ENCODE measurements at regions not wholly inside any gene's neighbourhood (a gene's known extent, or its start where the extent isn't known, plus 50 kb on each side); places are given as distances from the start of the nearest gene placed in this dataset.
A peak's percentile ranks its signal among the peaks of the same experiment; 100 is the strongest.

DNA sequence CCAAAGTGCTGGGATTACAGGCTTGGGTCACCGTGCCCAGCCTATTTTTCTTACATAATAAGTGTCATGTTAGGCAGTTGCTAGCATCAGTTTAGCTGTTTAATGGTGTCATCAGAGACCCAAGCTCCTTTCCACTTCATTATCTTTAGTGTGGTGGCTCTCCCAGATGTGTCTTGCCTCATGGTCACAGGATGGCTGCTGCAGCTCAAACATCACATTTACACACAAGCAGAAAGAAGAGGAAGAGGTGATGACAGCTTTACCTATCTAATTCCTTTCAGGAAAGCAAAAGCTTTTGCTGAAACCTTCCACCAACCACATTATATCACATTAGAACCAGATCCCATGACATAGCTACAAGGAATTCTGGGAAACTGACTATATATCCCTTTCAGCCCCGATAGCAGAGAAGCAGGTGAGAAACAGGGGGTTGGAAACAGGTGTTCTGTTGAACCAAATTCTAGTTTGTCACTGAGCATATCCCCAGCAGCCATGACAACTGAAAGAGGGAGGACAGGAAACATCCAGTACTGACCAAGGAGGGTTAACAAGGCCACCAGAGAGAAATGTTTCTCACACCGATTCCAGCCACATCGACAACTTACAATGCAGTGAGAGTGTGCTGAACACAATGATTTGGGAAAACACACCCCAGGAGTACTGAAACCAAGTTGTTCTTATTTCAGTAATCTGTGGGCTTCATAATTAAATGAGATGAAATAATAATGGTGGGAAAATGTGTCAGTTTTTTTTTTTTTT lies 617.0 kb downstream of the UQCRFS1 start:
- TF ChIP-seq ZNF830 (tag by site-specific recombination; IDR thresholded peaks at IDR 0.05; ENCODE audit: low read depth), result no peak
- no peak for TF ChIP-seq ZNF391 (tag by site-specific recombination; IDR thresholded peaks at IDR 0.05; ENCODE audit: borderline replicate concordance, low read depth)
- peak; percentile 31; the same call in 1 of the 2 replicates for TF ChIP-seq ZNF76 (tag by site-specific recombination; IDR thresholded peaks at IDR 0.05; ENCODE audit: borderline replicate concordance, low read depth)
- TF ChIP-seq ZNF423 (tag by site-specific recombination; IDR thresholded peaks at IDR 0.05), result 0 out of 2 replicates have a peak, but pooled peaks have one; percentile 13
- TF ChIP-seq ZNF626 (tag by site-specific recombination; IDR thresholded peaks at IDR 0.05), result 0 out of 2 replicates have a peak, but pooled peaks have one; percentile 22
- peak; percentile 21 for TF ChIP-seq SETDB1 (IDR thresholded peaks at IDR 0.05; ENCODE audit: insufficient read length, low read length)
- TF ChIP-seq, protein P1, sequence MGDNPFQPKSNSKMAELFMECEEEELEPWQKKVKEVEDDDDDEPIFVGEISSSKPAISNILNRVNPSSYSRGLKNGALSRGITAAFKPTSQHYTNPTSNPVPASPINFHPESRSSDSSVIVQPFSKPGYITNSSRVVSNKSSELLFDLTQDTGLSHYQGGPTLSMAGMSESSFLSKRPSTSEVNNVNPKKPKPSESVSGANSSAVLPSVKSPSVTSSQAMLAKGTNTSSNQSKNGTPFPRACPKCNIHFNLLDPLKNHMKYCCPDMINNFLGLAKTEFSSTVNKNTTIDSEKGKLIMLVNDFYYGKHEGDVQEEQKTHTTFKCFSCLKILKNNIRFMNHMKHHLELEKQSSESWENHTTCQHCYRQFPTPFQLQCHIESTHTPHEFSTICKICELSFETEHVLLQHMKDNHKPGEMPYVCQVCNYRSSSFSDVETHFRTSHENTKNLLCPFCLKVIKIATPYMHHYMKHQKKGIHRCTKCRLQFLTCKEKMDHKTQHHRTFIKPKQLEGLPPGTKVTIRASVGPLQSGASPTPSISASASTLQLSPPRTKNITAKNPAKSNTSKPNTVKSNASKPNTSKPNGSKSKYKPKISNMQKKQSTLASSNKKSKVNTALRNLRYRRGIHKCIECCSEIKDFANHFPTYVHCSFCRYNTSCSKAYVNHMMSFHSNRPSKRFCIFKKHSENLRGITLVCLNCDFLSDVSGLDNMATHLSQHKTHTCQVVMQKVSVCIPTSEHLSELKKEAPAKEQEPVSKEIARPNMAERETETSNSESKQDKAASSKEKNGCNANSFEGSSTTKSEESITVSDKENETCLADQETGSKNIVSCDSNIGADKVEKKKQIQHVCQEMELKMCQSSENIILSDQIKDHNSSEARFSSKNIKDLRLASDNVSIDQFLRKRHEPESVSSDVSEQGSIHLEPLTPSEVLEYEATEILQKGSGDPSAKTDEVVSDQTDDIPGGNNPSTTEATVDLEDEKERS (tag by site-specific recombination; IDR thresholded peaks at IDR 0.05), result peak; percentile 73; the same call in 1 of the 2 replicates
- peak; percentile 35; the same call in 1 of the 2 replicates for TF ChIP-seq ZSCAN30 (tag by site-specific recombination; IDR thresholded peaks at IDR 0.05)
- POLR2A ChIA-PET, result no interaction called here
- peaks cover 17% of the 10 kb centered on the region for H3K4me1 ChIP-seq (ENCODE audit: control insufficient read depth, insufficient read depth, low read length)
- H3K9me3 ChIP-seq (ENCODE audit: control insufficient read depth, insufficient read depth, low read depth, low read length), result peaks cover 3% of the 10 kb centered on the region; the same call in 1 of the 2 replicates
- H3K27ac ChIP-seq (ENCODE audit: extremely low read depth, low read depth, low read length), result 0 out of 2 replicates have a peak overlapping the region, but pooled peaks have one; percentile 38
- CTCF ChIA-PET, result interaction anchor here (0.6 to 3.2 kb wide), 4 partner anchors 27 to 276 kb away, joined by 3 to 14 read pairs (median 4); no protein-coding TSS in a partner anchor
- H3K4me3 ChIP-seq (ENCODE audit: low read depth, low read length), result no peak overlapping the region
- no peaks in the 10 kb centered on the region; a peak in 1 of 3 replicates for H3K36me3 ChIP-seq (ENCODE audit: control insufficient read depth in 2 of 2, insufficient read depth in 1 of 2, low read length in 2 of 2)

DNA sequence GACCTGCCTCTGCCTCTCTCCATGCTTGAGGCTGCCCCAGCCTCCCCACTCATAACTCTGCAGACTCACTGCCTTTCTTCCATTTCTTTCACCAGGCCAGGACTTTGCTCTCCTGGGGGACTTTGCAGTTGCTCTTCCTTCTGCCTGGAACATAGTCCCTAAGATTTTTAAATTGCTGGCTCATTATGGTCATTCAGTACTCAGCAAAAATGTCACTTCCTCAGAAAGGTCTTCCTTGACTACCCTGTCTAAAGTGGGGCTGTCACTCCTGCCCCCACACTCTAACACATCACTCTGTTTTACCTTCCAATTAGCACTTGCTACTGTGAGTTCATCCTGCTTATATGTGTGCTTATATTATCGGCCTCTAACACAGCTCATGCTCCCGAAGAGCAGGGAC lies 618.2 kb downstream of the UQCRFS1 start:
- CTCF ChIA-PET, result interaction anchor here (0.7 to 3.2 kb wide), 3 partner anchors 39 to 143 kb away, joined by 3 to 14 read pairs (median 4); no protein-coding TSS in a partner anchor
- peaks cover 3% of the 10 kb centered on the region; the same call in 1 of the 2 replicates for H3K9me3 ChIP-seq (ENCODE audit: control insufficient read depth, insufficient read depth, low read depth, low read length)
- H3K27ac ChIP-seq (ENCODE audit: extremely low read depth, low read depth, low read length), result peak overlapping the region; percentile 2; the same call in 1 of the 2 replicates
- TF ChIP-seq ZNF341 (tag by site-specific recombination; IDR thresholded peaks at IDR 0.05; ENCODE audit: low read depth) (no peak), GLI4 (tag by site-specific recombination; IDR thresholded peaks at IDR 0.05) (no peak), SP7 (tag by site-specific recombination; IDR thresholded peaks at IDR 0.05) (no peak), ZNF629 (tag by site-specific recombination; IDR thresholded peaks at IDR 0.05) (no peak), BCL11A (tag by site-specific recombination; IDR thresholded peaks at IDR 0.05; ENCODE audit: low read depth) (no peak), ZNF660 (tag by site-specific recombination; IDR thresholded peaks at IDR 0.05) (no peak), ZBTB49 (tag by site-specific recombination; IDR thresholded peaks at IDR 0.05; ENCODE audit: low read depth) (no peak), ZNF169 (tag by site-specific recombination; IDR thresholded peaks at IDR 0.05) (no peak), ZNF664 (tag by site-specific recombination; IDR thresholded peaks at IDR 0.05) (no peak), KLF10 (tag by site-specific recombination; IDR thresholded peaks at IDR 0.05) (no peak)
- TF ChIP-seq, protein P2, sequence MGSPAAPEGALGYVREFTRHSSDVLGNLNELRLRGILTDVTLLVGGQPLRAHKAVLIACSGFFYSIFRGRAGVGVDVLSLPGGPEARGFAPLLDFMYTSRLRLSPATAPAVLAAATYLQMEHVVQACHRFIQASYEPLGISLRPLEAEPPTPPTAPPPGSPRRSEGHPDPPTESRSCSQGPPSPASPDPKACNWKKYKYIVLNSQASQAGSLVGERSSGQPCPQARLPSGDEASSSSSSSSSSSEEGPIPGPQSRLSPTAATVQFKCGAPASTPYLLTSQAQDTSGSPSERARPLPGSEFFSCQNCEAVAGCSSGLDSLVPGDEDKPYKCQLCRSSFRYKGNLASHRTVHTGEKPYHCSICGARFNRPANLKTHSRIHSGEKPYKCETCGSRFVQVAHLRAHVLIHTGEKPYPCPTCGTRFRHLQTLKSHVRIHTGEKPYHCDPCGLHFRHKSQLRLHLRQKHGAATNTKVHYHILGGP (tag by site-specific recombination; IDR thresholded peaks at IDR 0.05), result no peak
- no peaks in the 10 kb centered on the region; a peak in 1 of 3 replicates for H3K36me3 ChIP-seq (ENCODE audit: control insufficient read depth in 2 of 2, insufficient read depth in 1 of 2, low read length in 2 of 2)
- no peak overlapping the region for H3K4me3 ChIP-seq (ENCODE audit: low read depth, low read length)
- peaks cover 17% of the 10 kb centered on the region for H3K4me1 ChIP-seq (ENCODE audit: control insufficient read depth, insufficient read depth, low read length)
- POLR2A ChIA-PET, result no interaction called here
